Thyroid gland (tissue), 4 donors: ENCODE measurements at regions not wholly inside any gene's neighbourhood (a gene's known extent, or its start where the extent isn't known, plus 50 kb on each side); places are given as distances from the start of the nearest gene placed in this dataset.

ENCODE experiments used
- DNase-seq, 2 donors: peaks; one replicate each; pipeline ENCODE4 v3.0.0-alpha.2; 2019
- H3K27ac ChIP-seq, 3 donors: fragments of 200-600 bp; sonication (generic); 1 replicate in 2 of 3; 2 replicates in 1 of 3; pipeline ENCODE4 v1.5.1; 2016 to 2019; ENCODE audit warnings: mild to moderate bottlenecking in 1 of 3, moderate library complexity in 1 of 3
- H3K27me3 ChIP-seq: fragments of 200-600 bp; sonication (generic); one replicate; pipeline ENCODE4 v1.5.1; 2019
- H3K36me3 ChIP-seq, 2 donors: fragments of 200-600 bp; sonication (generic); one replicate each; pipeline ENCODE4 v1.5.1; 2016 to 2019
- H3K4me1 ChIP-seq, 2 donors: fragments of 200-600 bp; sonication (generic); one replicate each; pipeline ENCODE4 v1.5.1; 2017 to 2019
- H3K4me3 ChIP-seq, 3 donors: fragments of 200-600 bp; sonication (generic); replicated peaks in 1 of 3; 1 replicate in 2 of 3; 2 replicates in 1 of 3; pipeline ENCODE4 v1.5.1; 2016; ENCODE audit warnings: mild to moderate bottlenecking in 1 of 3
- H3K9me3 ChIP-seq: fragments of 200-600 bp; sonication (generic); one replicate; pipeline ENCODE4 v1.5.1; 2017
- POLR2A ChIP-seq, 2 donors: fragments of 450-650 bp; IDR thresholded peaks; one replicate each; pipeline ENCODE4 v1.6.1; 2017; ENCODE audit warnings: antibody characterized with exemption in 2 of 2, mild to moderate bottlenecking in 2 of 2, moderate library complexity in 1 of 2
- WGBS, 2 donors: methylation state at CpG; one replicate each; pipeline ENCODE4 v1.1.5; 2017; 5-methylcytosine and 5-hydroxymethylcytosine counted together
- intact Hi-C: fragments of 100-400 bp; cut with DNase I; formaldehyde crosslinking; loops from one replicate; pipeline ENCODE4 v1.15.1; 2023
- TF ChIP-seq, protein P1 (sequence below), 6 experiments: fragments of 200-600 bp in 3 of 6; fragments of 450-650 bp in 3 of 6; sonication (generic) in 3 of 6; IDR thresholded peaks; one replicate each; pipeline ENCODE4 v1.5.1; 2016 to 2019; ENCODE audit warnings: antibody characterized with exemption in 6 of 6, mild to moderate bottlenecking in 2 of 6, inconsistent platforms in 1 of 6, moderate library complexity in 1 of 6

DNA sequence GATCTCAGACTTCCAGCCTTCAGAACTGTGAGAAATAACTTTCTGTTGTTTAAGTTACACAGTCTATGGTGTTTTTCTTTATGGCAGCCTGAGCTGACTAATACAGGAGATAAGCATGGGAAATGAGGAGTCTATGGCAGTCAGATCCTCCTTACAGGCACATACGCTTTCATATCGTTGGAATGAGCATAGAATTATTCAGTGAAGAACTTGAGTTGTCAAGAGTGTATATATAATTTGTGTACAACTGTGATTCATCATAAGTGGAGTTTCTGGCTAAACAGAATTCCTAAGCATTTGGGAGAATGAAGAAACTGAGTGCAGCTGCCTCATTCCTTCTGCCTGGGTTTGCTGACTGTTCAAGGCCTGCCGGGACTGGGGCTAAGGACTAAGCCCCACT is 516.7 kb downstream of the ADRA2A start:
- Histone ChIP-seq H3K27ac (no peak overlapping the region), H3K27me3 (no peaks in the 10 kb centered on the region), H3K4me3 (no peak overlapping the region), H3K9me3 (no peaks in the 10 kb centered on the region), H3K36me3 (no peaks in the 10 kb centered on the region), H3K4me1 (no peaks in the 10 kb centered on the region)
- no peak for DNase-seq
- TF ChIP-seq, protein P1, sequence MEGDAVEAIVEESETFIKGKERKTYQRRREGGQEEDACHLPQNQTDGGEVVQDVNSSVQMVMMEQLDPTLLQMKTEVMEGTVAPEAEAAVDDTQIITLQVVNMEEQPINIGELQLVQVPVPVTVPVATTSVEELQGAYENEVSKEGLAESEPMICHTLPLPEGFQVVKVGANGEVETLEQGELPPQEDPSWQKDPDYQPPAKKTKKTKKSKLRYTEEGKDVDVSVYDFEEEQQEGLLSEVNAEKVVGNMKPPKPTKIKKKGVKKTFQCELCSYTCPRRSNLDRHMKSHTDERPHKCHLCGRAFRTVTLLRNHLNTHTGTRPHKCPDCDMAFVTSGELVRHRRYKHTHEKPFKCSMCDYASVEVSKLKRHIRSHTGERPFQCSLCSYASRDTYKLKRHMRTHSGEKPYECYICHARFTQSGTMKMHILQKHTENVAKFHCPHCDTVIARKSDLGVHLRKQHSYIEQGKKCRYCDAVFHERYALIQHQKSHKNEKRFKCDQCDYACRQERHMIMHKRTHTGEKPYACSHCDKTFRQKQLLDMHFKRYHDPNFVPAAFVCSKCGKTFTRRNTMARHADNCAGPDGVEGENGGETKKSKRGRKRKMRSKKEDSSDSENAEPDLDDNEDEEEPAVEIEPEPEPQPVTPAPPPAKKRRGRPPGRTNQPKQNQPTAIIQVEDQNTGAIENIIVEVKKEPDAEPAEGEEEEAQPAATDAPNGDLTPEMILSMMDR (IDR thresholded peaks at IDR 0.05) = no peak
- TF ChIP-seq POLR2A (IDR thresholded peaks at IDR 0.05) = no peak
- intact Hi-C loops = no loop called here
- 83 to 87% methylated on average over 3 of the region's 3 CpGs for WGBS, 2 donors

DNA sequence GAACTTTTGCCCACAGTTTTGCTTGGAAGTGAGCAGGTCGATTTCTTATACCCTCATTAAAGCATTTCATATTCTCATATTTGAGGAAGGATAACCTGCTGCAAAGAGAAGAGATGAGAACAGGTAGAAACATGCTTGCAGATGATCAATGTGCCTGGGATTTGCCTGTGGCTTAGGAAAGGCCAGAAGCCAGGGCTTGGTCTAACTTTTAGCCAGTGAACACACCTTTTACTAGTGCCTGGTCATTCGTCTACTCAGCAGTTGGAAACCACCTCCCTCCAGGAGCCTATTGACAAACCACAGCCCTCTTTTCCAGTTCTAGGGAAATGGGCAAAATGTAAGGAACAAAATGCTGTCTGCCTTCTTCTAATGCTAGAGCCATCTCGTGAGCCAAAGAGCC is 518.3 kb downstream of the ADRA2A start:
- TF ChIP-seq, protein P1 (IDR thresholded peaks at IDR 0.05) = no peak
- no peak for TF ChIP-seq POLR2A (IDR thresholded peaks at IDR 0.05)
- H3K27ac ChIP-seq = no peak overlapping the region
- intact Hi-C loops = no loop called here
- no peaks in the 10 kb centered on the region for H3K4me1 ChIP-seq
- no peak overlapping the region for H3K4me3 ChIP-seq
- H3K27me3 ChIP-seq = no peaks in the 10 kb centered on the region
- H3K9me3 ChIP-seq = no peaks in the 10 kb centered on the region
- DNase-seq = no peak
- H3K36me3 ChIP-seq = no peaks in the 10 kb centered on the region
- 67 to 79% methylated on average over 3 of the region's 3 CpGs for WGBS, 2 donors

DNA sequence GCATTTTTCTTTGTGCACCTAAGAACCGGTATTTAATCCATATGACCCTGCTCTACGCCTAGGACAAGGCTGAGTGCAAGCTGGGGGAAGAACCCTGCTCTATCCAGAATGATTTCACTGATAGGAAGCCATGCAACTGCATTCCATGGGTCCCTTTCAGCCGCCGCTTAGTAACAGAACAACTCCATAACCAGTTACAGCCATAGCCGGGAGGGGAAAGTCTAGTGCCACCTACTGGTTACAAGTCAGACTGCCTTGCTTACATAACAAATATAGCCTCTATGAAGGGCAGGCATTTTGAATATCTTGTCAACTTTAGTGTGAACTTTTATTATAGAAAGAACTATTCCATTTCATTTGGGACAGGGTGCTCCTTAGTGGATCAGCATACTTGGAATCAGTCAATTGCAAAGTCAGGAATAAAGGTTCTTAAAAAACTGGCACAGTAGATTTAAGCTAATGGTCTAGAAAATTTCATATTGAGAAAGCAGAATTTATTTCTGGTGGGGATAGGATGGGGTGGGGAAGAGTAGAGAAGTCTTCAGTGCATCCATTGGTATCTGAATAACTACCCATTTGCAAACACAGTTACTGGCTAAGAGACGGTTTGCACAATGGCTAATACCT is 521.7 kb downstream of the ADRA2A start:
- Histone ChIP-seq H3K9me3 (no peaks in the 10 kb centered on the region), H3K36me3 (no peaks in the 10 kb centered on the region), H3K4me1 (no peaks in the 10 kb centered on the region), H3K27me3 (no peaks in the 10 kb centered on the region), H3K4me3 (no peak overlapping the region), H3K27ac (no peak overlapping the region)
- intact Hi-C loops = no loop called here
- TF ChIP-seq, protein P1 (IDR thresholded peaks at IDR 0.05) = peak in 5 of 6 experiments; percentile 59 to 87 (median 66)
- no peak for TF ChIP-seq POLR2A (IDR thresholded peaks at IDR 0.05)
- peak; percentile 49 to 61 for DNase-seq
- 33 to 34% methylated on average over 6 of the region's 6 CpGs for WGBS, 2 donors

DNA sequence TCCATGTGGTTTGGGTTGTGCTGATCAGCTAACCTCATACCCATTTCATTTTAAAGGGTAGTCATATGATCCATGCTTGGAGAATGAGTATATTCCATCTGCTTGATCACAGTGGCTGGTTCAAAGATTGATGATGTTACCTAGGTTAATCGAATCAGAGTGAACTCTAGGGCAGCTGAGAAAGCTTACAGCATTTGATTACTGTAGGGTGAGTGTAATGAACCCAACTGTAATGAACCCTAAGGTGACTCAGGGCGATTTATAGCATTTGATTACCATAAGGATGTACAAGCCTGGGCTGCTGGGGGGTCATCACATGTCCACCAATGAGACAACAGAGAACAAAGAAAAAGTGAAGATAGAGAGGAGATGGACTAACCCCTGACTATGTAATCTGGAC is 523.1 kb downstream of the ADRA2A start:
- no peaks in the 10 kb centered on the region for H3K36me3 ChIP-seq
- 81% methylated on average over 2 of the region's 2 CpGs for WGBS, 2 donors
- no peaks in the 10 kb centered on the region for H3K27me3 ChIP-seq
- H3K4me1 ChIP-seq = no peaks in the 10 kb centered on the region
- H3K9me3 ChIP-seq = no peaks in the 10 kb centered on the region
- TF ChIP-seq POLR2A (IDR thresholded peaks at IDR 0.05) = no peak
- TF ChIP-seq, protein P1 (IDR thresholded peaks at IDR 0.05) = no peak
- intact Hi-C loops = no loop called here
- no peak overlapping the region for H3K4me3 ChIP-seq
- no peak overlapping the region for H3K27ac ChIP-seq
- DNase-seq = no peak

DNA sequence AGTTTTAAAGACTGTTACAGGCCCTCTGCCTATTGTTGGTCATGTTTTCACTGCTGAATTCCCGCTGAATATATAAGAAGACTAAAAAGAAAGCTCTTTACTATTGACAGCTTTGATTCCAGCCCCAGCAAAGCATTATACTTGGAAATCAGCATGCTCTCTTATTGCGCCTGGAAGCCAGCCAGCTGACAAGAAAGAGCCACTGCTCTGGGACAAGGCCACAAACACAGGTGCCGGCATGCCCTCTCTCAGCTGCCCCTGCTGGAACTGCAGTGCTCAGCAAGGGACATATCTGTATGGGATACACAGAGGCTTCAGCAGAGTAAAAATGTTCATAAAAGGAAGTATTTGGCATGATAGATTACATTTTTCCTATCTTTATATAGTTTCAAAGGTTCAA is 523.9 kb downstream of the ADRA2A start:
- no peaks in the 10 kb centered on the region for H3K36me3 ChIP-seq
- peak in 1 of 2 donors; percentile 24 for DNase-seq
- no peaks in the 10 kb centered on the region for H3K9me3 ChIP-seq
- intact Hi-C loops = no loop called here
- TF ChIP-seq POLR2A (IDR thresholded peaks at IDR 0.05) = no peak
- TF ChIP-seq, protein P1 (IDR thresholded peaks at IDR 0.05) = no peak
- no peak overlapping the region for H3K27ac ChIP-seq
- no peaks in the 10 kb centered on the region for H3K4me1 ChIP-seq
- H3K27me3 ChIP-seq = no peaks in the 10 kb centered on the region
- WGBS, 2 donors = 59 to 71% methylated on average over 3 of the region's 3 CpGs
- H3K4me3 ChIP-seq = no peak overlapping the region
